ENCODE measurements at regions not wholly inside any gene's neighbourhood (a gene's known extent, or its start where the extent isn't known, plus 50 kb on each side); places are given as distances from the start of the nearest gene placed in this dataset.

DNA sequence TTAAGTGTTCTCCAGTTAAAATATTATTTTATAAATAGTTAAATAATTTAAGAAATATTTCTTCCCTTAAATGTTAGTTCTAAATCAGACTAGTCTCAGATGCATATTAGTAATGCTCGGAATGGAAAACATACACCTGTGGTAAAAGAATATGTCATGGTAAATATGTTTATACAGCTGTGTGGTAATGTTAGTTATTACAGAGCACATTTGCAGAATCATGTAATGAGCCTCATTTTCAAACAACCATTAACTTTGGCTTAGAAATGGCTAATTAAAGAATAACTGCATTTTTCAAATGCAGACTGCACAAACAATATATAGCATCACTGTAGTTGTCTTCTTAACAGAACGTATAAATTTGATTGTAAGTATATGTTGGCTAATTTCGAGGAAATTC is 90.3 kb downstream of the DISP1 start:
- TF ChIP-seq CREB5 (CRISPR knock-in tag; IDR thresholded peaks at IDR 0.05; ENCODE audit: low read depth) (no peak), CSDC2 (CRISPR knock-in tag; IDR thresholded peaks at IDR 0.05) (no peak), TOX (CRISPR knock-in tag; IDR thresholded peaks at IDR 0.05; ENCODE audit: borderline replicate concordance) (no peak), RARB (CRISPR knock-in tag; IDR thresholded peaks at IDR 0.05) (no peak), ZNF70 (CRISPR knock-in tag; IDR thresholded peaks at IDR 0.05) (no peak), ZFP3 (CRISPR knock-in tag; IDR thresholded peaks at IDR 0.05) (no peak), ESRRG (CRISPR knock-in tag; IDR thresholded peaks at IDR 0.05) (no peak), SNAI2 (CRISPR knock-in tag; IDR thresholded peaks at IDR 0.05) (no peak), ARNTL (CRISPR knock-in tag; IDR thresholded peaks at IDR 0.05; ENCODE audit: borderline replicate concordance, low read depth) (no peak), POU6F1 (CRISPR knock-in tag; IDR thresholded peaks at IDR 0.05; ENCODE audit: borderline replicate concordance, low read depth) (no peak), PATZ1 (CRISPR knock-in tag; IDR thresholded peaks at IDR 0.05; ENCODE audit: borderline replicate concordance) (no peak), ZFP30 (CRISPR knock-in tag; IDR thresholded peaks at IDR 0.05) (no peak), ZC3H10 (CRISPR knock-in tag; IDR thresholded peaks at IDR 0.05) (no peak)
- TF ChIP-seq, protein P1, sequence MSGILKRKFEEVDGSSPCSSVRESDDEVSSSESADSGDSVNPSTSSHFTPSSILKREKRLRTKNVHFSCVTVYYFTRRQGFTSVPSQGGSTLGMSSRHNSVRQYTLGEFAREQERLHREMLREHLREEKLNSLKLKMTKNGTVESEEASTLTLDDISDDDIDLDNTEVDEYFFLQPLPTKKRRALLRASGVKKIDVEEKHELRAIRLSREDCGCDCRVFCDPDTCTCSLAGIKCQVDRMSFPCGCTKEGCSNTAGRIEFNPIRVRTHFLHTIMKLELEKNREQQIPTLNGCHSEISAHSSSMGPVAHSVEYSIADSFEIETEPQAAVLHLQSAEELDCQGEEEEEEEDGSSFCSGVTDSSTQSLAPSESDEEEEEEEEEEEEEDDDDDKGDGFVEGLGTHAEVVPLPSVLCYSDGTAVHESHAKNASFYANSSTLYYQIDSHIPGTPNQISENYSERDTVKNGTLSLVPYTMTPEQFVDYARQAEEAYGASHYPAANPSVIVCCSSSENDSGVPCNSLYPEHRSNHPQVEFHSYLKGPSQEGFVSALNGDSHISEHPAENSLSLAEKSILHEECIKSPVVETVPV (CRISPR knock-in tag; IDR thresholded peaks at IDR 0.05): no peak
